Thymus (tissue), 11 donors: ENCODE measurements at regions not wholly inside any gene's neighbourhood (a gene's known extent, or its start where the extent isn't known, plus 50 kb on each side); places are given as distances from the start of the nearest gene placed in this dataset.
"Not testable (repeated sequence)": the region's sequence is repeated elsewhere in the genome, so short reads cannot be mapped to it uniquely, and the experiment has no call there.

Source experiments
- DNase-seq, 9 donors: peaks; one replicate each; pipeline ENCODE4 v3.0.0-alpha.2; 2013; ENCODE audit warnings: low spot score in 9 of 9, low read depth in 6 of 9, missing footprints in 1 of 9
- H3K27ac ChIP-seq, 2 donors: one replicate each; pipeline ENCODE4 v1.5.1; 2013; ENCODE audit warnings: control low read depth in 1 of 2, low read depth in 1 of 2, low read length in 1 of 2, mild to moderate bottlenecking in 1 of 2, moderate library complexity in 1 of 2
- H3K27me3 ChIP-seq, 2 donors: one replicate each; pipeline ENCODE4 v1.5.1; 2013; ENCODE audit warnings: low read length in 1 of 2; ENCODE audit not compliant: control insufficient read depth in 2 of 2, insufficient read depth in 1 of 2
- H3K36me3 ChIP-seq, 2 donors: one replicate each; pipeline ENCODE4 v1.5.1; 2013; ENCODE audit warnings: low read length in 1 of 2, mild to moderate bottlenecking in 1 of 2, moderate library complexity in 1 of 2; ENCODE audit not compliant: control insufficient read depth in 2 of 2, insufficient read depth in 2 of 2
- H3K4me1 ChIP-seq, 2 donors: one replicate each; pipeline ENCODE4 v1.5.1; 2013; ENCODE audit warnings: low read length in 2 of 2; ENCODE audit not compliant: control insufficient read depth in 2 of 2, insufficient read depth in 2 of 2
- H3K4me3 ChIP-seq, 2 donors: one replicate each; pipeline ENCODE4 v1.5.1; 2013; ENCODE audit warnings: low read length in 2 of 2, control low read depth in 1 of 2, mild to moderate bottlenecking in 1 of 2
- H3K9me3 ChIP-seq, 2 donors: one replicate each; pipeline ENCODE4 v1.5.1; 2013; ENCODE audit warnings: low read length in 1 of 2, mild to moderate bottlenecking in 1 of 2; ENCODE audit not compliant: control insufficient read depth in 2 of 2, insufficient read depth in 1 of 2
- WGBS: extraction: QIAGEN DNeasy Blood & Tissue Kit; methylation state at CpG from one replicate; pipeline ENCODE4 v1.1.7; 2013; 5-methylcytosine and 5-hydroxymethylcytosine counted together
- donor health status: healthy.

GRCh38 chr2:144920755-144921530 is 401.0 kb upstream of the ZEB2 start:
- Histone ChIP-seq H3K4me3 (no peak overlapping the region), H3K4me1 (no peaks in the 10 kb centered on the region), H3K9me3 (no peaks in the 10 kb centered on the region), H3K27me3 (no peaks in the 10 kb centered on the region), H3K27ac (no peak overlapping the region), H3K36me3 (no peaks in the 10 kb centered on the region)
- 98% methylated on average over 3 of the region's 3 CpGs for WGBS
- DNase-seq: no peak

- no peak for DNase-seq
- H3K27me3 ChIP-seq: no peaks in the 10 kb centered on the region
- no peak overlapping the region for H3K27ac ChIP-seq
- WGBS: 42% methylated on average over 2 of the region's 2 CpGs
- no peaks in the 10 kb centered on the region for H3K36me3 ChIP-seq
- H3K4me1 ChIP-seq: no peaks in the 10 kb centered on the region
- H3K4me3 ChIP-seq: no peak overlapping the region
- H3K9me3 ChIP-seq: no peaks in the 10 kb centered on the region
Measured at GRCh38 chr2:144914622-144915318, 394.9 kb upstream of the ZEB2 start.

- Histone ChIP-seq H3K4me1 (no peaks in the 10 kb centered on the region), H3K27ac (no peak overlapping the region), H3K9me3 (no peaks in the 10 kb centered on the region), H3K36me3 (no peaks in the 10 kb centered on the region), H3K4me3 (no peak overlapping the region), H3K27me3 (no peaks in the 10 kb centered on the region)
- WGBS: 99% methylated on average over 1 of the region's 1 CpG
- no peak for DNase-seq
Measured at GRCh38 chr2:144914113-144914512, 394.2 kb upstream of the ZEB2 start.

GRCh38 chr2:144912206-144912605 is 392.3 kb upstream of the ZEB2 start:
- Histone ChIP-seq H3K4me1 (no peaks in the 10 kb centered on the region), H3K9me3 (no peaks in the 10 kb centered on the region), H3K27me3 (no peaks in the 10 kb centered on the region), H3K4me3 (no peak overlapping the region), H3K27ac (no peak overlapping the region), H3K36me3 (no peaks in the 10 kb centered on the region)
- 91% methylated on average over 2 of the region's 2 CpGs for WGBS
- no peak for DNase-seq

GRCh38 chr2:144905956-144906355 is 386.0 kb upstream of the ZEB2 start:
- no peaks in the 10 kb centered on the region for H3K9me3 ChIP-seq
- H3K36me3 ChIP-seq: no peaks in the 10 kb centered on the region
- H3K4me3 ChIP-seq: no peak overlapping the region
- no peak for DNase-seq
- H3K4me1 ChIP-seq: no peaks in the 10 kb centered on the region
- WGBS: 93% methylated on average over 2 of the region's 2 CpGs
- no peaks in the 10 kb centered on the region for H3K27me3 ChIP-seq
- H3K27ac ChIP-seq: no peak overlapping the region

- no peak for DNase-seq
- Histone ChIP-seq H3K4me1 (no peaks in the 10 kb centered on the region), H3K27ac (no peak overlapping the region), H3K9me3 (no peaks in the 10 kb centered on the region), H3K4me3 (no peak overlapping the region), H3K27me3 (no peaks in the 10 kb centered on the region), H3K36me3 (no peaks in the 10 kb centered on the region)
- 97% methylated on average over 3 of the region's 3 CpGs for WGBS
Measured at GRCh38 chr2:144904612-144905011, 384.7 kb upstream of the ZEB2 start.

GRCh38 chr2:144903045-144903444 is 383.1 kb upstream of the ZEB2 start:
- H3K27ac ChIP-seq, H3K4me1 ChIP-seq, DNase-seq, H3K4me3 ChIP-seq, H3K9me3 ChIP-seq, H3K27me3 ChIP-seq, H3K36me3 ChIP-seq: not testable (repeated sequence)
- WGBS: 93% methylated on average over 17 of the region's 19 CpGs

- not testable (repeated sequence) for H3K27ac ChIP-seq, H3K9me3 ChIP-seq, H3K4me3 ChIP-seq, H3K36me3 ChIP-seq, H3K4me1 ChIP-seq, DNase-seq, H3K27me3 ChIP-seq
- WGBS: 64% methylated on average over 3 of the region's 4 CpGs
Measured at GRCh38 chr2:144901386-144901785, 381.5 kb upstream of the ZEB2 start.

GRCh38 chr2:144896341-144896740 is 376.4 kb upstream of the ZEB2 start:
- H3K27ac ChIP-seq: no peak overlapping the region
- no peaks in the 10 kb centered on the region for H3K36me3 ChIP-seq
- DNase-seq: no peak
- H3K4me3 ChIP-seq: no peak overlapping the region
- 95% methylated on average over 1 of the region's 1 CpG for WGBS
- H3K4me1 ChIP-seq: no peaks in the 10 kb centered on the region
- no peaks in the 10 kb centered on the region for H3K27me3 ChIP-seq
- no peaks in the 10 kb centered on the region for H3K9me3 ChIP-seq
